HCT116 (cell line): ENCODE measurements at regions not wholly inside any gene's neighbourhood (a gene's known extent, or its start where the extent isn't known, plus 50 kb on each side); places are given as distances from the start of the nearest gene placed in this dataset.

Experiments
- CEBPB ChIP-seq: IDR thresholded peaks from 2 replicates; pipeline ENCODE4 v1.6.1; 2012; ENCODE audit warnings: low read depth
- CTCF ChIP-seq, 3 experiments: fragments of 200-600 bp in 1 of 3; sonication (generic) in 1 of 3; IDR thresholded peaks in 2 of 3; conservative IDR thresholded peaks in 1 of 3; 2 replicates each; pipeline ENCODE4 v1.5.1; 2012 to 2017; ENCODE audit warnings: low read depth in 2 of 3, low read length in 2 of 3, antibody characterized with exemption in 1 of 3, borderline replicate concordance in 1 of 3, control low read depth in 1 of 3, mild to moderate bottlenecking in 1 of 3, mixed read lengths in 1 of 3, mixed run types in 1 of 3, moderate library complexity in 1 of 3; ENCODE audit not compliant: insufficient read depth in 1 of 3
- EGR1 ChIP-seq: IDR thresholded peaks from 2 replicates; pipeline ENCODE4 v1.6.1; 2012; ENCODE audit warnings: low read depth
- POLR2A ChIP-seq: IDR thresholded peaks from 2 replicates; pipeline ENCODE4 v1.7.0; 2011; ENCODE audit warnings: borderline replicate concordance; ENCODE audit not compliant: insufficient read depth, insufficient read length; ENCODE audit errors: extremely low read depth
- RAD21 ChIP-seq: IDR thresholded peaks from 2 replicates; pipeline ENCODE4 v1.6.1; 2012; ENCODE audit warnings: low read depth, mild to moderate bottlenecking
- SIN3A ChIP-seq: IDR thresholded peaks from 2 replicates; pipeline ENCODE4 v1.6.1; 2012; ENCODE audit warnings: low read depth
- TCF7L2 ChIP-seq: IDR thresholded peaks from 2 replicates; pipeline ENCODE4 v1.7.0; 2011; ENCODE audit warnings: borderline replicate concordance, inconsistent platforms; ENCODE audit not compliant: insufficient read depth, insufficient read length; ENCODE audit errors: extremely low read depth
- ZNF274 ChIP-seq: fragments of 200-500 bp; sonication (Bioruptor generic); IDR thresholded peaks from 2 replicates; pipeline ENCODE4 v1.6.1; 2014; ENCODE audit warnings: mild to moderate bottlenecking, low read depth, low read length, inconsistent platforms
- TF ChIP-seq, protein P1 (sequence below): IDR thresholded peaks from 2 replicates; pipeline ENCODE4 v1.6.1; 2012
- TF ChIP-seq, protein P2 (sequence below): IDR thresholded peaks from 2 replicates; pipeline ENCODE4 v1.6.1; 2012; ENCODE audit warnings: low read depth

GRCh38 chr4:26135331-26135730 lies 185.5 kb upstream of the RBPJ start:
- TF ChIP-seq POLR2A (no peak), CTCF (IDR thresholded peaks at IDR 0.05 in 2 of 3, conservative IDR thresholded peaks at IDR 0.05 in 1 of 3; ENCODE audit: borderline replicate concordance in 1 of 3, insufficient read depth in 1 of 3, low read depth in 2 of 3, low read length in 2 of 3) (no peak), SIN3A (no peak), TCF7L2 (no peak), CEBPB (no peak), ZNF274 (no peak), EGR1 (no peak), RAD21 (no peak)
- TF ChIP-seq, protein P1, sequence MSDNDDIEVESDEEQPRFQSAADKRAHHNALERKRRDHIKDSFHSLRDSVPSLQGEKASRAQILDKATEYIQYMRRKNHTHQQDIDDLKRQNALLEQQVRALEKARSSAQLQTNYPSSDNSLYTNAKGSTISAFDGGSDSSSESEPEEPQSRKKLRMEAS: no peak
- TF ChIP-seq, protein P2, sequence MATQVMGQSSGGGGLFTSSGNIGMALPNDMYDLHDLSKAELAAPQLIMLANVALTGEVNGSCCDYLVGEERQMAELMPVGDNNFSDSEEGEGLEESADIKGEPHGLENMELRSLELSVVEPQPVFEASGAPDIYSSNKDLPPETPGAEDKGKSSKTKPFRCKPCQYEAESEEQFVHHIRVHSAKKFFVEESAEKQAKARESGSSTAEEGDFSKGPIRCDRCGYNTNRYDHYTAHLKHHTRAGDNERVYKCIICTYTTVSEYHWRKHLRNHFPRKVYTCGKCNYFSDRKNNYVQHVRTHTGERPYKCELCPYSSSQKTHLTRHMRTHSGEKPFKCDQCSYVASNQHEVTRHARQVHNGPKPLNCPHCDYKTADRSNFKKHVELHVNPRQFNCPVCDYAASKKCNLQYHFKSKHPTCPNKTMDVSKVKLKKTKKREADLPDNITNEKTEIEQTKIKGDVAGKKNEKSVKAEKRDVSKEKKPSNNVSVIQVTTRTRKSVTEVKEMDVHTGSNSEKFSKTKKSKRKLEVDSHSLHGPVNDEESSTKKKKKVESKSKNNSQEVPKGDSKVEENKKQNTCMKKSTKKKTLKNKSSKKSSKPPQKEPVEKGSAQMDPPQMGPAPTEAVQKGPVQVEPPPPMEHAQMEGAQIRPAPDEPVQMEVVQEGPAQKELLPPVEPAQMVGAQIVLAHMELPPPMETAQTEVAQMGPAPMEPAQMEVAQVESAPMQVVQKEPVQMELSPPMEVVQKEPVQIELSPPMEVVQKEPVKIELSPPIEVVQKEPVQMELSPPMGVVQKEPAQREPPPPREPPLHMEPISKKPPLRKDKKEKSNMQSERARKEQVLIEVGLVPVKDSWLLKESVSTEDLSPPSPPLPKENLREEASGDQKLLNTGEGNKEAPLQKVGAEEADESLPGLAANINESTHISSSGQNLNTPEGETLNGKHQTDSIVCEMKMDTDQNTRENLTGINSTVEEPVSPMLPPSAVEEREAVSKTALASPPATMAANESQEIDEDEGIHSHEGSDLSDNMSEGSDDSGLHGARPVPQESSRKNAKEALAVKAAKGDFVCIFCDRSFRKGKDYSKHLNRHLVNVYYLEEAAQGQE: no peak
